PC-3 (cell line): ENCODE measurements at regions not wholly inside any gene's neighbourhood (a gene's known extent, or its start where the extent isn't known, plus 50 kb on each side); places are given as distances from the start of the nearest gene placed in this dataset.

Experiments used
- CTCF ChIP-seq: fragments of 300-600 bp; sonication (generic); conservative IDR thresholded peaks from 2 replicates; pipeline ENCODE4 v1.5.1; 2017; ENCODE audit warnings: antibody characterized with exemption, low read depth, mild to moderate bottlenecking, low read length
- EZH2 ChIP-seq: fragments of 300-600 bp; sonication (generic); IDR thresholded peaks from one replicate; pipeline ENCODE4 v1.6.1; 2017; ENCODE audit warnings: antibody characterized with exemption, mild to moderate bottlenecking, low read length; ENCODE audit not compliant: unreplicated experiment

- no peak for TF ChIP-seq EZH2
- no peak for TF ChIP-seq CTCF
These were observed 213.8 kb downstream of the PLA2G4A start for GRCh38 chr1:187042538-187042937.
